A549 (cell line): ENCODE measurements at regions not wholly inside any gene's neighbourhood (a gene's known extent, or its start where the extent isn't known, plus 50 kb on each side); places are given as distances from the start of the nearest gene placed in this dataset.

ENCODE experiments used
- CEBPB ChIP-seq, 2 experiments: fragments of >200 bp in 1 of 2; sonication (Bioruptor Twin) in 1 of 2; formaldehyde crosslinking in 1 of 2; IDR thresholded peaks; 2 replicates each; pipeline ENCODE4 v1.6.1; 2012 to 2016
- CHD2 ChIP-seq: fragments of 150-350 bp; IDR thresholded peaks from 2 replicates; pipeline ENCODE4 v1.6.1; 2014; ENCODE audit warnings: low read length; ENCODE audit not compliant: partially characterized antibody
- CTCF ChIP-seq: fragments of >200 bp; sonication (Bioruptor Twin); formaldehyde crosslinking; IDR thresholded peaks from 3 replicates; pipeline ENCODE4 v1.5.1; 2016
- ELK1 ChIP-seq: fragments of 150-350 bp; IDR thresholded peaks from 2 replicates; pipeline ENCODE4 v1.6.1; 2014; ENCODE audit warnings: low read depth, mild to moderate bottlenecking, low read length
- EP300 ChIP-seq, 2 experiments: fragments of >200 bp; sonication (Bioruptor Twin); formaldehyde crosslinking; IDR thresholded peaks; 2 replicates in 1 of 2; 3 replicates in 1 of 2; pipeline ENCODE4 v1.6.1; 2016 to 2017
- KDM1A ChIP-seq: fragments of 200-600 bp; sonication (generic); IDR thresholded peaks from 2 replicates; pipeline ENCODE4 v1.6.1; 2016; ENCODE audit warnings: low read depth, mild to moderate bottlenecking
- MAX ChIP-seq: IDR thresholded peaks from 2 replicates; pipeline ENCODE4 v1.6.1; 2012
- MAZ ChIP-seq: fragments of 150-350 bp; IDR thresholded peaks from 2 replicates; pipeline ENCODE4 v1.6.1; 2014; ENCODE audit warnings: antibody characterized with exemption, low read depth, low read length, borderline replicate concordance
- PBX3 ChIP-seq: IDR thresholded peaks from 2 replicates; pipeline ENCODE4 v1.6.1; 2012
- POLR2A ChIP-seq: IDR thresholded peaks from 2 replicates; pipeline ENCODE4 v1.6.1; 2012; ENCODE audit warnings: mild to moderate bottlenecking, low read length
- RCOR1 ChIP-seq: fragments of 150-350 bp; IDR thresholded peaks from 2 replicates; pipeline ENCODE4 v1.6.1; 2014; ENCODE audit warnings: antibody characterized with exemption, low read length, low read depth
- REST ChIP-seq: fragments of 200-600 bp; sonication (generic); IDR thresholded peaks from 2 replicates; pipeline ENCODE4 v1.6.1; 2016; ENCODE audit warnings: antibody characterized with exemption, mild to moderate bottlenecking, moderate library complexity
- SMC3 ChIP-seq: fragments of >200 bp; sonication (Bioruptor Twin); formaldehyde crosslinking; IDR thresholded peaks from 3 replicates; pipeline ENCODE4 v1.6.1; 2018; ENCODE audit warnings: inconsistent platforms

DNA sequence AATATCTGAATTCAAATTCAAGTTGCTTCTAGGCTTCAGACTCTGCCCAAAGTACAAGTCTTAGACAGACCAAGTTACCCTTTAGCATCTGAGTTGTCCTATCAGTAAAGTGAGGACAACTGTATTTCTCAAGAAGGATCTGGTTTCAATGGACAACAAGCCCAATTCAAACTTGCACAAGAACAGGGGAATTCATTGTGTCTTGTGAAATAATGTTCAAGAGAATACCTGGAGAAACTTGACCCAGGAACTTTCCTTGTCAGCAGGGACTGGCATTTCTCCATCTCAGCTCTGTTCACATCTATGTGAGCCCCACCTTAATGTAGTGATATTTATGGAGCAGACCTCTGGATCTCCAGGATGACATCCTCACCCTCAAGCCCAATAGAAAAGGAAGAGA, 894.9 kb upstream of the SLC10A2 start:
- TF ChIP-seq EP300 (IDR thresholded peaks at IDR 0.05) (no peak), CTCF (no peak), MAX (no peak), CHD2 (no peak), POLR2A (no peak), RCOR1 (no peak), CEBPB (IDR thresholded peaks at IDR 0.05) (no peak), KDM1A (no peak), MAZ (no peak), ELK1 (no peak), PBX3 (no peak), REST (no peak), SMC3 (no peak)
